Stimulated activated CD4-positive, alpha-beta T cell treated with anti-CD3 and anti-CD28 coated beads, Interleukin-12 subunit alpha, Interleukin-12 subunit beta, amount 100 ng/mL, for 48 hours (primary cell): ENCODE measurements at regions not wholly inside any gene's neighbourhood (a gene's known extent, or its start where the extent isn't known, plus 50 kb on each side); places are given as distances from the start of the nearest gene placed in this dataset.
"Not testable (repeated sequence)": the region's sequence is repeated elsewhere in the genome, so short reads cannot be mapped to it uniquely, and the experiment has no call there.

ENCODE experiments used
- DNase-seq, 3 donors: peaks; one replicate each; pipeline ENCODE4 v3.0.0-alpha.2; 2020; ENCODE audit warnings: low read depth in 2 of 3, low spot score in 1 of 3

DNA sequence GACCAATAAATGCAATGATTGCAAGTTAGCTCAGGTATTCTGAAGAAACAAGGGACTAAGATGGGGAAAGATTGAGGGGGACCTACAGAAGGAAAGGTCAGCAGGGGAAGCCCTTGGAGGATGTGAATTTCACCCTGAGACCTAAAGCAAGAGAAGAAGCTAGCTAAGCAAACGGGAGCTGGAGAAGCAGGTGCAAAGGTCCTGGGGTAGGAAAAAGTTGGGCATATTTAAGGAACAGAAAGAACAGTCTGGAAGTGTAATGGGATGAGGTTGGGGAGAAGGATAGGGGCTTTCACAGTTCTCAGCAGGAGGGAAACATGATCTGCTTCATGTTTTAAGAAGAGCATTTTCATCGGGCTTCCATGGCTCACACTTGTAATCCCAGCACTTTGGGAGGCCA lies 89.7 kb upstream of the SLC45A1 start:
- DNase-seq: no peak

DNA sequence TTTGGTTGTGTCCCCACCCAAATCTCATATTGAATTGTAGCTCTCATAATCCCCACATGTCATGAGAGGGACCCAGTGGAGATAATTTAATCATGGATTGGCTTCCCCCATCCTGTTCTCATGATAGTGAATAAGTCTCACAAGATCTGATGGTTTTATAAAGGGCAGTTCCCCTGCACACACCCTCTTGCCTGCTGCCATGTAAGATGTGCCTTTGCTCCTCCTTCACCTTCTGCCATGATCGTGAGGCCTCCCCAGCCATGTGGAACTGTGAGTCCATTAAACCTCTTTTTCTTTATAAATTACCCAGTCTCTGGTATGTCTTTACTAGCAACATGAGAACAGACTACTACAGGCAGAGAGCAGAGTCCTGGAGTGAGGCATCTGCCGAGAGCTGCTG lies 90.2 kb upstream of the SLC45A1 start:
- DNase-seq: not testable (repeated sequence)

DNA sequence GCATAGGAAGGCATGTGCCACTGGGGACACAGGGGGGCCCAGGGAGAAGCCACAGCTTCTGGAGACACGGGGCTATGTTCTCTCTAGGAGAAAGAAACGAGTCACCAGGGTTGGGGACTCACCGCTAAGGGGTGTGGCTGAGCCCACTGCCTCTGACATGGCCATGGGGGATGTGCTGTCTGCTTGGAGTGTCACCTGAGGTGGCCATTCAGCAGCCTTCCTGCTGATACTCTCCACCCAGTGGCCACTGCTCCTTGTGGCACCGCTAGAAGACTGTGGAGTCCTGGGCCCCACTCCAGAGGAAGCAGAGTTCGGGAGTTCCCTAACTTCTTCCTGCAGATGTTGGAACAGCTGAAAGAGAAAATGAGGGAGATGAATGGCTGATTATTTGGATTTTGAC lies 91.2 kb upstream of the SLC45A1 start:
- DNase-seq: no peak

DNA sequence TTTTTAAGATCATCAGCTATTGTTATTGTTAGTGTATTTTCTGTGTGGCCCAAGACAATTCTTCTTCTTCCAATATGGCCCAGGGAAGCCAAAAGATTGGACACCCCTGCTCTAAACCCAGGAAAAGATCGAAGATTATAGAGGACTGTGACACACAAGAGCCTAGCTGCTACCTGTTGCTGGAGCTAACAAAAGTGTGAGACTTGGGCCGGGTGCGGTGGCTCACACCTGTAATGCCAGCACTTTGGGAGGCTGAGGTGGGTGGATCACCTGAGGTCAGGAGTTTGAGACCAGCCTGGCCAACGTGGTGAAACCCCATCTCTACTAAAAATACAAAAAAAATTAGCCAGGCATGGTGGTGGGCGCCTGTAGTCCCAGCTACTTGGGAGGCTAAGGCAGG lies 91.9 kb upstream of the SLC45A1 start:
- DNase-seq: not testable (repeated sequence)

DNA sequence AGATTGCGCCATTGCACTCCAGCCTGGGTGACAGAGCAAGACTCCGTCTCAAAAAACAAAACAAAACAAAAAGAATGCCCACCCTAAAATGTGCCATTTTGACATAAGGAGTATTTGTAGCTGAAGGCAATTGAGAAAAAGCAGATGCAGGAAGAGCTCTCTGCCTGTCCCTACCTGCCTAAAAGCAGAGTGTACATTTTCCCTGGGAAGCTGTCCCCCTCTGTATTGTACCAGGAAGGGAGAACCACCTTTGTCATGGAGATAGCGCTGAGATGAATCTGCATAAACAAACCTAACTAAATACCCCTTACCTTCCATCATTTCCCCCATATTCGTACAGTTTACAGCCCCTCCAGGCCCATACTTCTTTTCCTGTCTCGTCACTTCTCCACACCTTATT lies 94.4 kb upstream of the SLC45A1 start:
- DNase-seq: no peak

DNA sequence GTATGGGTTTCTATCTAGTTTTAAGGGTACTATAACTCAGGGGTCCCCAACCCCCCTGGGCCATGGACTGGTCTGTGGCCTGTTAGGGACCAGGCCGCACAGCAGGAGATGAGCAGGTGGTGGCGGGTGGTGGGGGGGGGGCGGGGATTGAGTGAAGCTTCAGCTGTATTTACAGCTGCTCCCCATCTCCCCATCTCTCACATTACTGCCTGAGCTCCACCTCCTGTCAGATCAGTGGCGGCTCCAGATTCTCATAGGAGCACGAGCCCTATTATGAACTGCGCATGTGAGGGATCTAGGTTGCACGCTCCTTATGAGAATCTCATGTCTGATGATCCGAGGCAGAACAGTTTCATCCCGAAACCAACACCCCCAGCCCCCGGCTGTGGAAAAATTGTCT lies 95.1 kb upstream of the SLC45A1 start:
- no peak for DNase-seq

DNA sequence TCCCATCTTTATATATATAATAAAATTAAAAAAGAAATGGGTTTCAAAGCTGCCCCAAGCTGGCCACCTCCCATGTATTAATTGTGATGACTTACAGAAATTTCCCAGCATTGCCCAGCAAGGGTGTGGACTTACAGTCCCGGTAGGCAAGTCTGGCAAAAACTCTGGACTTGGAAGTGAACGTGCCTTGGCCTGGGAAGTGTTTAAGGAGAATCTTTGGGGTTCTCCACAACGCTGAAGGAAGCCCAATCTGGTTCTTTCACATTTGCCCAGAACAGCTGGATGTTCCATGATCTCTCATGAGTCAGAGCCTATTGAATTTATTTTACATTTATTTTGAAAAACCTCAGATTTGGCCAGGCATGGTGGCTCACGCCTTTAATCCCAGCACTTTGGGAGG lies 98.4 kb upstream of the SLC45A1 start:
- no peak for DNase-seq

DNA sequence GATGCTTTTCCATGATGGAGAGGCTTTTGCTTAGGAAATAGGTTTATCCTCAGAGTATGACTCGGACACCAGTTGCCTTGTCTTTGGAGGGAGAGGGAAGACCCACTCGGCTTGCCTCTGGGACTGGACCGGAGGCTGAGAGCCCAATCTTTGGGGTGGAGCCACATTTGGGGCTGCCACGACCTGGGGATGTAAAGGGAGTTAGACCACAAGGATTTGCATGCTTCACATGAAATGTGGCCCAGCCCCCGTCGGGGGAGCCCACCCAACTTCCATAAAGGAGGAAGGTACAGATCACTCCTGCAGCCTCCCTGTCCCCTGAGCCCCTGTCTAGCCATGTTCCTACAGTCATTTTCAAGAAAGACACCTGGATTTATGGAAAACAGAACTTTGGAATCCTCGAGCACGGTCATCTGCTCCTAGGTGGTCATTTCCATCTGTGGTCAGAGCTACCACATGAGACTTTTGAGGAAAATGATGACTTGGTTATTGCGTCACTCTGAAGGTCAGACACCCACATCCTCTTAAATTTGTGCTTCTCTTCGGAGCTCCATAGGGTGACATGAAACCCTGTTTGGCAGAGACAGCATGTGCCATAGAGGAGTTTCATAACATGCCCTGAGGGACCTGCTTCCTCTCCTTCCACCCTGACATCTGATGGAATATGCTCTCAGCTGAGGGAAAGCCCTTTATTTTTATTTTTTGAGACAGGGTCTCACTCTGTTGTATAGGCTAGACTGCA lies 99.4 kb upstream of the SLC45A1 start:
- no peak for DNase-seq

DNA sequence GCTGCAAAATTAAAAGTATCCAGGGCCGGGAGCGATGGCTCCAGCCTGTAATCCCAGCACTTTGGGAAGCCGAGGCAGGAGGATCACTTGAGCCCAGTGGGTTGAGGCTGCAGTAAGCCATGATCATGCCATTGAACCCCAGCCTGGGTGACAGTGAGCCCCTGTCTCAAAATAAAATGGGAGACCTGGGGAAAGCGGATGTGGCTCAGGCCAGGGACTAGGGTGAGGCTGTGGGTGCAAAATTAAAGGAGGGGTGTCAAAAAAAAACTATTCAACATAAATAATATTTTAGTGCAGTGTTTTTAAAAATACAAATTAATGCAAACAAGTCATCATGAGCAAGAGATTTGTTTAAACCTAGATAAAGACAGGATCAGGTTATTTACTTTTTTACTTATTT lies 100.1 kb upstream of the SLC45A1 start:
- DNase-seq: no peak

DNA sequence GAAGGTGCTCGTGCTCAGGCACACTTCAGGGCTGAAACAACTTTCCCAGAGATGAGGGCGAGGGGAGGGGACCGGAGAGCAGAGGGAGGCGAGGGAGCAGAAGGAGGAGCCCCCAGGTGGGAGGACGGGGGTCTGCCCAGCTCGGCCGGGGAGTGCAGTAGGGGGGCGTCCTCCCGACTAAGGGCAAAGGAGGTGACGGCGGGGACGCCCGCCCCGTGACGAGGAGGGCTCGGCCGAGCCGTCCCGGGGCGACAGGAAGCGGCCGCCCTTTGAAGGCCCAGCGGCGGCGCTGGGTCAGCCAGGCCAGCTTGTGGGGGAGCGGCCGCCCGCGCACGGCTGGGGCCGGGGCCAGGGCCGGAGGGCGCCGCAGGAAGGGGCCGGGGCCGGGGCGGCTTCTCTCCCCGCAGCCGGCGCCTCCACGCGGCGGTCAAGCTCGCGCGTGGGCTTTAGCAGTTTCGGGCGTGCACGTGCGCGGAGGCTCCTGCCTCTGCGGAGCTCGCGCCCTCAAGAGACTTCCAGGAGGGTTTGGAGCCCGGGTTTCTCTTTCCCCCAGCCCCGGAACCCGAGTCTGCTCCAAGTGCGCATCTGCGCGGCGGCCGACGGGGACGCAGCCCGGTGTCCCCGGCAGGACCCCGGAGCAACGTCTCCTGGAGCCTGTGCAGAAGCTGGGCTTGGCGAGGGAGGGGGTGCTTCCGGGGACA lies 100.8 kb upstream of the SLC45A1 start:
- no peak for DNase-seq

DNA sequence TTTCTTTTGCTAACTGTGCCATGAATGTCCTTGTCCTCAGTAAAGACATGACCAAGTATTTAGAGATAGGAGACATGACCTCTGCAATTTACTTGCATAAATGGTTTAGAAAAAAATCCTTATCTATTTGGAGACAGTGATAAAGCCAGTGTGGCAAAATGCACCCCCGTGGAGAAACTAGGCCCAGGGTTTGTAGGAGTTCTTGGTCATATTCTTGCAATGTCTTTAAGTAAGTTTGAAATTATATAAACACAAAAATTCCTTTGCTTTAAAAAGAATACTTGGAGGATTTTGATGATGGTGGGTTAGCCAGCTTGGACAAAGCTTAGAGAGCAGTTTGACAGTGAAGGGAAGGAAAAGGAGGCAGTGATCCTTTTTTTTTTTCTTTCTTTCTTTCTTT lies 101.9 kb upstream of the SLC45A1 start:
- DNase-seq: no peak

DNA sequence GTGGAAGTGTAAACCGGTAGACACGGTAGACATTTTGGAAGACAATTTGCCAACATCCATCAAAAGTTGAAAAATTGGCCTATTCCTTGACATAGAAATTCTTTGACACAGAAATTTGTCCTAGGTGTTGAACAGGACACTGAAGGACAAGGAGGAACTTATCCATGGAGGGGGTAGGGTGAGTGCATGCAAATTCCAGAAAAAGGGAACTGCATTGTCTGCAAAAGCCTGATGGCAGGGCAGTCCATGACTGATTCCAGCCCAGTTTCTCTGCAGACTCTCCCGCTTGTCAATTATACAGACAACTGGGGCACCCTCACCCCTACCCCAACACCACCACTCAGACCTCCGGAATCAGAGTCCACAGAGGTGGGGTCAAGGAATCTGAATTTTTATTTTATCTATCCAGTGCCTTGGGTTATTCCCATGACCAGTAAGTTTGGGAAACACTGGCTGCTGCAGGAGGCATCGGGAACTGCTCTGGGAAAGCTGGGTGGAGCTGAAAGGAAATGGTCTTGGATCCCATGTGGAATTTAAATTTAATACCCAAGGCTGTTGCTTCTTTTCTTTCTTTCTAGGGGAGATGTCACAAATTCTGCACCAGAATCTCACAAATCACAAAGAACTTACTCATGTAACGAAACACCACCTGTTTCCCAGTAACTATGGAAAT lies 103.3 kb upstream of the SLC45A1 start:
- no peak for DNase-seq

DNA sequence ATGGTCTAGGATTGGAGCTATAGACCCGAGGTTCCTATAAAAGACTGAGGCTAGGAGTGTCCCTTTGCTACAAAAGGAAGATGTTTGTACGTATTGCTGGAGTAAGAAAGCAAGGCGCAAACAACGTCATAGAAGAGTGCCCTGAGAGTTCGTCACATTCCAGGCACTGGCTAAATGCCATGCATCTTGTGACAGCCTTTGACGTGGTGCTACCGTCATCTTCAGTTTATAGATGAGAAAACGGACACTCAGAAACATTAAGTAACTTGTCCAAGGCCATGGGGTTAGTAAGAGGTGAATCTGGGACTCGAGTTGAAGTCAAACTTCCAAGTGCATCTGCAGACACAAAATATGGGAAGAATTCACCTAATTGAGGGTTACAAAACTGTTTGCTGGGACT lies 104.2 kb upstream of the SLC45A1 start:
- no peak for DNase-seq

DNA sequence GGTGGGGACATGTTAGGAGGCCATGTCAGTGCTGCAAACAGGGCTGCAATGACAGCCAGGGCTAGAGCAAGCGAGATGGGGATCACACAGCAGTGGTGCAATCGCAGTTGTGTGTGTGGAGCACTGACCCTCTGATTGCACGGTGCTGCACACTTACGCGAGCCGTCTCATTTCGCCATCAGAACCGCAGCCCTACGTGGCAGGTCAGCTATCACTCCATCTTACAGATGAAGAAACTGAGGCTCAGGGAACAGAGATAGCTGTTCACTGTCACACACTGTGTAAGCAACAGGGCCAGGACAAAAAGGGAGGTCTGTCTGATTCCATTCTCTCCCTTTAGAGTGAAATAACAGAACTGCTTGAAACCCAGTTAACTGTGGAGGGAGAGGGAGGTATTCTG lies 104.8 kb upstream of the SLC45A1 start:
- no peak for DNase-seq

DNA sequence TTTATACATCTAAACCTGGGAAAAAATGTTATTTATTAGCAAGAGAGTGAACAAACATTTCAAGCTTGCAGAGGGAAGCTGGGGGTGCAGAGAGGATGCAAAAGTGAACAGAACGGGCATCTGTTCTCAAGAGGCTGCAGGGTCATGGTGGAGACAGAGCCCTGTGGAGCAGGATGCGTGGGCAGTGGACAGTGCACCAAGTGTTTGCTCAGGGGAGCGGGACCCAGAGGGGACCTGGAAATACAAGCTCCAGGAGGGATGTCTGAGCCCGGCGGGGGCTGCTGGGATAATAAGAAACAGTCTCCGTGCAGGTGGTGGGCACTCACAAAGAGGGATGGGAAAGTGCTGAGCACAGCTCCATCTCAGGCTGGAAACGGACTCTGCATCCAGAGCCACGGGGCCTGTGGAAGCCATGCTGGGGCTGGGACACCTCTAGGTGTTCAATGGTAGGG lies 105.3 kb upstream of the SLC45A1 start:
- no peak for DNase-seq

DNA sequence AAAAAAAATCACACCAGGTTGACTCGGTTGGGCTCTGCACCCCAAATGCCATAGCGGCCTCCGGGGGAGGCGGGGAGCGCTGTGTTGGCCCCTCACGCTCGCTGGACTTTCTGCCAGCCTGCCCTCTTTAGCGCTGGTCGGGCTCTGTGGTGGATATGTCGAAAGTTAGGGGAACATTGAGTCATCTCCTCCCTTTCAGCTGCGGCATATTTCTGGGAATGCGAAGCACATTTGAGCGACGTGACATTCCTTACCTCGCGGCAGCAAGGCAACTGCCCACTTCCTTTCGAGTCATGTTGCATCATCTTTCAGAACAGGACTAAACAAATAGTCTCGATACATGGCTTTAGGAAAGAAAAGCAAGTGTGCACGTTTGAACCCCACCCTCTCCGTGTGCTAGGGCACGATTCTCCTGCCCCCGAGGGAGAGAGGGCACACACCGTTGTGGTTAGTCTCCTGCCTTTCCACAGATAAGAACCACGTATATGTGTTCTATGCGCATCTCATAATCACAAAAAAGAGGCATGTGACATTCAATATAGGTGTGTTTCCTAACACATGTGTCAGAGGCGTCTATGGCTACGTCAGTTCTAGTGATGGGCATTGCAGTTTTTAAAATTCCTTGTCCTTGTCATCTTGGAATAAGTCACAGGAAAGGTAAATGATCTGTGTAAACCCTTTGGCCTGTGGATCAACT lies 105.9 kb upstream of the SLC45A1 start:
- DNase-seq: no peak

DNA sequence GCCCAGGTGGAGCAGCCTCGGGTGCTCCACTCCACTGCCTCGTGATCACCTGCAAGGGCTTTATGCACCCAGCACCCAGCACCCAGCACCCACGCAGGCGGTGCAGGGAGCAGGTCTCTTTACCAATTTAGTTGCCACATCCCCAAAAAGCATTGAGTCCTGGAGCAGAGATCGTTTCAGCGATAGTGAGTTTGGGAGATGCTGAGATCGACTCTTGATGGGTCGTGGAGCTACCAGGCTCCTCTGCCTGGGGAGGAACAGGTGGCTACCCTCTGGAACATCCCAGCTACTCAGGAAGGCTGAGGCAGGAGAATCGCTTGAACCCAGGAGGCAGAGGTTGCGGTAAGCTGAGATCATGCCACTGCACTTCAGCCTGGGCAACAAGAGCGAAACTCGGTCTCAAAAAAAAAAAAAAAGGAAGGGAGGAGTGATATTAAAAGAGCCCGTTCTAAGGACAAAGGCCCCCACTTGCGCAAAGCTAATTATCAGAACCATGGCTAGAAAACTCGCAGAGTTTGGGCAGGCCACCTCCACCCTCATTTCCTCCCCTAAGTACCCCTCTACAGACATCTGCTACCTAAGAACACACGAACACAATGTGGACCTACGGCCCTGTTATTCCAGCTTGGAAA lies 106.5 kb upstream of the SLC45A1 start:
- DNase-seq: no peak

DNA sequence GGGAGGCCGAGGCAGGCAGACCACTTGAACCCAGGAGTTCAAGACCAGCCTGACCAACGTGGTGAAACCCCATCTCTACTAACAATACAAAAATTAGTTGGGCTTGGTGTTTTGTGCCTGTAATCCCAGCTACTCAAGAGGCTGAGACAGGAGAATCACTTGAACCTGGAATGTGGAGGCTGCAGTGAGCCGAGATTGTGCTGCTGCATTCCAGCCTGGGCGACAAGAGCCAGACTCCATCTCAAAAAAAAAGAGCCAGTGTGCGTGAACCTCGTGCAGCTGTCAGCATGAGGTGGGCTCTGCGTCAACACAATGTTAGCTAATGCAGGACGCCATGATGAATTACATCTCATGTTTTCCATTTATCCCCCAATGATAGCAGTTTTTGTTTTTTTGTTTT lies 110.7 kb upstream of the SLC45A1 start:
- no peak for DNase-seq

DNA sequence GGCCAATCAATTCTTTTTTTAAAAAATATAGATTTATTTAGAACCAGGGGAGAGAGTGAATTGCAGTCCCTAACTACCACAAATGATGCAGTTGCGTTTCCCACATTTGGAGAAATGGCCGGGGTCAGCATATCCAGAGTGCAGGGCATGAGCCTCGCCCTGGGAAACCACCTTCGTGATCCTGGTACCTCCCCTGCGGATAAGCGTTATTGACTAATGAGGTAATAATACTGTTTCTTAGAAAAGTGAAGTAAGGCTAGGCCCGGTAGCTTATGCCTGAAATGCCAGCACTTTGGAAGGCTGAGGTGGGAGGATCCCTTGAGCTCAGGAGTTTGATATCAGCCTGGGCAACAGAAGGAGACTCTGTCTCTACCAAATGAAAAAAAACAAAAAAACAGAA lies 111.5 kb upstream of the SLC45A1 start:
- DNase-seq: no peak

DNA sequence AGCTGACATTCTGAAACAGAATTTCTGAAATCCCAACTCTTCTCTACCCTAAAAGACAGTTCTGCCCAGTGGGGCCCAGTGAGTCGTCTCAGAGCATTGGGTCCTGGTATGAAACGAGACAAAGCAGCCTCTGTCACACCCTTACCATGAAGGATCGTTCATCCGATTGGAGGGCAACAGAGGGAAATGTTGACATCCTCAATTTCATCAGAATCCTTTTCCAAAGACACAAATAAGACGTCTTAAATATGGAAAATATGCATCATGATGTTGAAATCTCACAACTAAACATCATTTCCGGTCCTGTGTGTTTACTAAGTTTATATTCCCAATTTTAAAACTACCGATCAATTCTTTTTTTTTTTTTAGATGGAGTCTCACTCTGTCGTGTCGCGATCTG lies 112.1 kb upstream of the SLC45A1 start:
- DNase-seq: no peak

DNA sequence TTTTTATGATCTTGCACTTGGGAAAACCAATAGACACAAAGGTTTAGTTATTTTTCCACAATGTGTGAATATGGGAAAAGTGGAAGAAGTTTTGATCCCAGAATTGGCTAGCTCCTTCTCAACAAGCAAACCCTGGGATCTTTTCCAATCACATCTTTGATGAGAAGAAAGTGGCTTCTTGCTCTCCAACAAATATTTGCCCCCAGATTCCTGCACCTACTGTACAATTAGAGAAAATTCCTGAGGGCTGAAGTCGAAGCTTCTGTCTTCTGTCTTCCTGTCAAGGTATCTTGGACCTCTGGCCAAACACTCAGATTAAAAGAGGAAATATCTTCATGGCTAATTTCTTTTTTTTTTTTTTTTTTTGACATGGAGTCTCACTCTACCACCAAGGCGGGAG lies 113.1 kb upstream of the SLC45A1 start:
- DNase-seq: no peak
